Large intestine (tissue), 3 donors: ENCODE measurements at regions not wholly inside any gene's neighbourhood (a gene's known extent, or its start where the extent isn't known, plus 50 kb on each side); places are given as distances from the start of the nearest gene placed in this dataset.

Experiments
- DNase-seq, 2 donors: peaks; one replicate each; pipeline versions ENCODE4 v3.0.0 to v3.0.0-alpha.2; 2013
- H3K27ac ChIP-seq: one replicate; pipeline ENCODE4 v1.5.1; 2013; ENCODE audit warnings: low read length
- H3K27me3 ChIP-seq: 2 replicates; pipeline ENCODE4 v1.6.1; 2013; ENCODE audit warnings: low read length; ENCODE audit not compliant: control insufficient read depth, insufficient read depth
- H3K36me3 ChIP-seq: 2 replicates; pipeline ENCODE4 v1.6.1; 2013; ENCODE audit warnings: low read length; ENCODE audit not compliant: control insufficient read depth, insufficient read depth
- H3K4me1 ChIP-seq: one replicate; pipeline ENCODE4 v1.6.1; 2013; ENCODE audit warnings: low read length; ENCODE audit not compliant: control insufficient read depth, insufficient read depth
- H3K4me3 ChIP-seq: one replicate; pipeline ENCODE4 v1.5.1; 2013; ENCODE audit warnings: low read length
- H3K9me3 ChIP-seq: one replicate; pipeline ENCODE4 v1.6.1; 2013; ENCODE audit warnings: mild to moderate bottlenecking, low read depth, low read length, moderate library complexity; ENCODE audit not compliant: control insufficient read depth
- WGBS: methylation state at CpG from one replicate; pipeline ENCODE4 v1.1.5; 2013; ENCODE audit warnings: low lambda C conversion rate; ENCODE audit not compliant: insufficient coverage; 5-methylcytosine and 5-hydroxymethylcytosine counted together

DNA sequence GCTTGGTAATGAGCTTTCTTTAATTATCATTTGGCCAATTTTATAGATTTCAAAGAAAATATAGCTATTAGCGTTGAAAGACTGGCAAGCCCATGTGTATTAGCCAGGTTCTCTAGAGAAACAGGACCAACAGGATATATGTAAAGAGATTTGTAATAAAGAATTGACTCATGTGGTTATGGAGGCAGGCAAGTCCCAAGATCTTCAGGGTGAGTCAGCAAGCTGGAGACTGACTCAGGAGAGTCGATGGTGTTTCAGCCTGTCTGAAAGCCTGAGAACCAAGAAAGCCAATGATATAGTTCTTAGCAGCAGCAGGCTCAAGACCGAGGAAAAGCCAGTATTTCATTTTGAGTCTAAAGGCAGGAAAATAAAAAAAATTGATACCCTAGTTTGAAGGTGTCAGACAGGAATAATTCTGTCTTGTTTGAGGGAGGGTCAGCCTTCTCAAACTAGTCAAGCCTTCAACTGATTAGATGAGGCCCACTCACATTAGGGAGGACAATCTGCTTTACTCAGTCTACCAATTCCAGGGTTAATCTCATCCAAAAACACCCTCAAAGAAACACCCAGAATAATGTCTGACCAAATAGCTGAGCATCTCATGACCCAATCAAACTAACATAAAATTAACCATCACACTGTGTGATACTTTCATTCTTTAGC lies 78.3 kb upstream of the CRIM1 start:
- 100% methylated on average over 1 of the region's 3 CpGs for WGBS
- H3K4me3 ChIP-seq = no peak overlapping the region

DNA sequence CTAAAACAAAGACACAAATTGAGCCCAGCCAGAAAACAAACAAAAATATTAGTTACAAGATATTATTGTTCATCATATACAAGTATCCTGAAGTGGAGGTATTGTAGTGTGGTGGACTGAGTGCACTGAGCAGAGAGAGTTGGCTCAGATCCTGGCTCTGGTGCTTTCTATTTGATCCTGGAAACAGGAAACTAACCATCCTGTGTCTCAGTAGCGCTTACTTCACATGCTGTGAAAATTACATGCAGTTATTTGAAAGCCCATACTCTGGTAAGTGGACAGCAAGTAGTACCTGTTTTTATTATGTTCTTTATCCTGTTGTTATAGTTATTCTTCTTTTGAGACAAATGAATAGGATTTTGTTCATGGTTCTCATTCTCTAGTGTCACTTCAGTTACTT lies 84.3 kb upstream of the CRIM1 start:
- no peaks in the 10 kb centered on the region for H3K36me3 ChIP-seq
- no peaks in the 10 kb centered on the region for H3K4me1 ChIP-seq
- no peak overlapping the region for H3K27ac ChIP-seq
- no peak overlapping the region for H3K4me3 ChIP-seq
- no peaks in the 10 kb centered on the region for H3K27me3 ChIP-seq
- no CpG with 5 or more reads among the region's 1 CpG for WGBS
- H3K9me3 ChIP-seq = no peaks in the 10 kb centered on the region
- no peak for DNase-seq

More for the DNA sequence above, 78.3 kb upstream of the CRIM1 start:
- H3K27me3 ChIP-seq = no peaks in the 10 kb centered on the region
- no peaks in the 10 kb centered on the region for H3K36me3 ChIP-seq
- DNase-seq = no peak
- H3K27ac ChIP-seq = no peak overlapping the region
- no peaks in the 10 kb centered on the region for H3K9me3 ChIP-seq
- H3K4me1 ChIP-seq = no peaks in the 10 kb centered on the region

DNA sequence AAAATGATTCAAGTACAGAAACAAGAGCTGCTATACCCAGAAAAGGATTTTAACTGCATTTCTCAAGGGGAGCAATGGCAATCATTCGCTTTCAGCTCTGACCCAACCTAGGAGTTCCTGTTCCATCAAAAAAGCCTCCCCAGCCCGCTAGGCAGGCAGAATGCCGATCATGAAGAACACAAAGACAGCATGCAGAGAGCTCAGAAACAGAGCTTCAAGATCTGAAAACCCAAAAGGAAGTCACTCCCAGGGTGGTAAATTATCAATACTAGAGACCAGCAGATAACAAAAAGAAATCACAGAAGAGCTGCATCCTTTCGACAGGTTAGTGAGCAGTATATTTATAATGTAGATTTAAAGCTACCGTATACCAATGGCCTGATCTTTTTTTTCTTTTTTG lies 84.8 kb upstream of the CRIM1 start:
- Histone ChIP-seq H3K4me3 (no peak overlapping the region), H3K27me3 (no peaks in the 10 kb centered on the region), H3K36me3 (no peaks in the 10 kb centered on the region), H3K9me3 (no peaks in the 10 kb centered on the region), H3K4me1 (no peaks in the 10 kb centered on the region), H3K27ac (no peak overlapping the region)
- no peak for DNase-seq
- no CpG with 5 or more reads among the region's 5 CpGs for WGBS

- no peak for DNase-seq
- 100% methylated on average over 1 of the region's 1 CpG for WGBS
- Histone ChIP-seq H3K36me3 (no peaks in the 10 kb centered on the region), H3K4me3 (no peak overlapping the region), H3K27me3 (no peaks in the 10 kb centered on the region), H3K27ac (no peak overlapping the region), H3K9me3 (no peaks in the 10 kb centered on the region), H3K4me1 (no peaks in the 10 kb centered on the region)
Observed at GRCh38 chr2:36267194-36267593, 88.4 kb upstream of the CRIM1 start.

GRCh38 chr2:36266536-36267121 lies 88.9 kb upstream of the CRIM1 start:
- Histone ChIP-seq H3K27ac (no peak overlapping the region), H3K36me3 (no peaks in the 10 kb centered on the region), H3K4me1 (no peaks in the 10 kb centered on the region), H3K4me3 (no peak overlapping the region), H3K27me3 (no peaks in the 10 kb centered on the region), H3K9me3 (no peaks in the 10 kb centered on the region)
- no peak for DNase-seq
- WGBS = no CpG with 5 or more reads among the region's 2 CpGs

DNA sequence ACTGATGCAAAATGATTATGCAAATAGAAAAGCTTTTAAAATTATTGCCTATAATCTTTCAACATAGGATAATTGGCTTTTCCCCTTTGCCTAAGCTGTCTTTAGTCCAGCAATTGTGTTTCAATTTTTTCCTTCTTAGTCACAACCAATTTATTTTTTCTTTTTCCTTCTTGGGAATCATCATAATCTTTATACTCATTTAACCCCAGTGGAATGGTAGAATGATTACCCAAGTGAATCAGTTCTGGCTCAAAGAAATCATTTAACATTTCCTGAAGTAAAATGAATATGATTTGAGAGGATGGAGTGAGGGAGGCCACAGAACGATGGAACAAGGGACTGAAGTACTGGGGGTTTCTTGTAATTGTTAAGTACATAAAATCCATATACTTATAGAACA lies 93.0 kb upstream of the CRIM1 start:
- Histone ChIP-seq H3K27ac (no peak overlapping the region), H3K9me3 (no peaks in the 10 kb centered on the region), H3K36me3 (no peaks in the 10 kb centered on the region), H3K4me1 (no peaks in the 10 kb centered on the region), H3K27me3 (no peaks in the 10 kb centered on the region), H3K4me3 (no peak overlapping the region)
- no CpG with 5 or more reads among the region's 1 CpG for WGBS
- DNase-seq = no peak

GRCh38 chr2:36255863-36256262 lies 99.7 kb upstream of the CRIM1 start:
- H3K4me3 ChIP-seq = no peak overlapping the region
- no peaks in the 10 kb centered on the region for H3K9me3 ChIP-seq
- H3K36me3 ChIP-seq = no peaks in the 10 kb centered on the region
- no peaks in the 10 kb centered on the region for H3K27me3 ChIP-seq
- no peak for DNase-seq
- H3K4me1 ChIP-seq = no peaks in the 10 kb centered on the region
- no CpG with 5 or more reads among the region's 3 CpGs for WGBS
- no peak overlapping the region for H3K27ac ChIP-seq

- Histone ChIP-seq H3K27ac (no peak overlapping the region), H3K27me3 (no peaks in the 10 kb centered on the region), H3K4me1 (no peaks in the 10 kb centered on the region), H3K36me3 (no peaks in the 10 kb centered on the region), H3K9me3 (no peaks in the 10 kb centered on the region), H3K4me3 (no peak overlapping the region)
- DNase-seq = no peak
- no CpG with 5 or more reads among the region's 5 CpGs for WGBS
Observed at GRCh38 chr2:36253086-36253485, 102.5 kb upstream of the CRIM1 start.

DNA sequence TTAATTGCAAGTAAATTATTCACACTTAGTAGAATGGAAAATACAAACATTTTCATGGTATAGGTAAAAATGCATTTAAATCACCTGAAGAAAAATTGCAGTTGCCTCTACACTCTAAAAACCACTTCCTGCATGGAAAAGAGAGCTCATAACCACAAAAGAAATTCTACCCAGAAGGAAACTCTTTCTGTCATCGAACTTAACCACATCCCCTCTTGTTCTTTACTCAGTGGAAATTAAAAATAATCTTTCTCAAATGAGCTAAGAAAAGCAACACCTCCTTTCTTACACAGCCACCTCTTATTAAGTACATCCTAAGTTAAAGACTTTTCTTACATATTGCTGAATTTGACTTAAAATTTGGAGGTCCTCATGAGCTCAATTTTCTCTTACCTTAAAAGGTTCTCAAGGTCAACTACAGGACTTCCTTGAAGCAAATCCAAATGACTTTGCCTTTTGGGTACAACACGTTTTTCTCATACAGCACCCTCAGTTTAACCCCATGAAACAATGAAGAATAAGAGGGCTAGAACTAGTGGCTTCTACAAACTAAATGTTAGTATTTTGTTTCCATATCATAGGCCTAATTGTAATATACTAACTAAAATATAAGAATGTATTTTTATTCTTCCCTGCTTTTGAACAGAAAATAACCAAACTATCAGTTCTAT lies 109.1 kb upstream of the CRIM1 start:
- Histone ChIP-seq H3K4me1 (no peaks in the 10 kb centered on the region), H3K9me3 (no peaks in the 10 kb centered on the region), H3K27ac (no peak overlapping the region), H3K36me3 (no peaks in the 10 kb centered on the region), H3K27me3 (no peaks in the 10 kb centered on the region), H3K4me3 (no peak overlapping the region)
- DNase-seq = peak in 1 of 2 donors; percentile 5
- 60% methylated on average over 1 of the region's 2 CpGs for WGBS

GRCh38 chr2:36245651-36246050 lies 109.9 kb upstream of the CRIM1 start:
- no peak overlapping the region for H3K27ac ChIP-seq
- H3K4me3 ChIP-seq = no peak overlapping the region
- no peak for DNase-seq
- H3K27me3 ChIP-seq = no peaks in the 10 kb centered on the region
- H3K4me1 ChIP-seq = no peaks in the 10 kb centered on the region
- WGBS = no CpG with 5 or more reads among the region's 2 CpGs
- H3K9me3 ChIP-seq = no peaks in the 10 kb centered on the region
- H3K36me3 ChIP-seq = no peaks in the 10 kb centered on the region
